Uterus (tissue), 2 donors: ENCODE measurements at regions not wholly inside any gene's neighbourhood (a gene's known extent, or its start where the extent isn't known, plus 50 kb on each side); places are given as distances from the start of the nearest gene placed in this dataset.

Experiments used
- CTCF ChIP-seq, 4 experiments: fragments of 200-600 bp in 2 of 4; fragments of 450-650 bp in 2 of 4; sonication (generic) in 2 of 4; IDR thresholded peaks; one replicate each; pipeline ENCODE4 v1.5.1; 2016 to 2019; ENCODE audit warnings: antibody characterized with exemption in 4 of 4, mild to moderate bottlenecking in 2 of 4, moderate library complexity in 1 of 4
- POLR2A ChIP-seq, 2 donors: fragments of 450-650 bp; IDR thresholded peaks; one replicate each; pipeline ENCODE4 v1.6.1; 2016; ENCODE audit warnings: antibody characterized with exemption in 2 of 2, mild to moderate bottlenecking in 1 of 2, moderate library complexity in 1 of 2

GRCh38 chr1:232368821-232369321, 261.1 kb downstream of the SIPA1L2 start:
- TF ChIP-seq POLR2A (IDR thresholded peaks at IDR 0.05) (no peak), CTCF (IDR thresholded peaks at IDR 0.05) (no peak)
